K562 (cell line): ENCODE measurements at regions not wholly inside any gene's neighbourhood (a gene's known extent, or its start where the extent isn't known, plus 50 kb on each side); places are given as distances from the start of the nearest gene placed in this dataset.

Experiments
- ATAC-seq: fragments of 200-7000 bp; cut with Tn5 transposase; 3 replicates; pipeline ENCODE4 v1.9.1; 2020; ENCODE audit warnings: moderate library complexity
- BruUV-seq: library from RNA; stranded (reverse); fragments of 400-500 nt; replicated peaks from 2 replicates; lab custom pipeline; 2021; lab: Mats Ljungman, UMichigan
- CTCF ChIA-PET: fragments of 300-600 bp; formaldehyde crosslinking; extraction: SDS; loops from one replicate; lab custom pipeline; 2021; ENCODE audit warnings: low intra/inter-chr PET ratio; lab: Yijun Ruan, JAX
- POLR2A ChIA-PET: fragments of 300-600, 350-650 bp; sonication (Branson Sonifier 250); formaldehyde crosslinking; extraction: SDS; loops from one replicate; lab custom pipeline; 2021; ENCODE audit warnings: antibody characterized with exemption, inconsistent platforms; lab: Yijun Ruan, JAX
- DNase-seq, 4 experiments: peaks; one replicate each; pipeline versions ENCODE4 v3.0.0 to v3.0.0-alpha.2; 2011 to 2018; ENCODE audit warnings: low spot score in 3 of 4, mixed read lengths in 3 of 4; ENCODE audit errors: extremely low read depth in 1 of 4
- FAIRE-seq: peaks from 2 replicates; lab custom pipeline; 2011; peaks lifted over from hg19 to GRCh38; lab: Jason Lieb, UNC
- H2AFZ ChIP-seq: 2 replicates; pipeline ENCODE4 v1.6.0; 2011; ENCODE audit warnings: low read depth, low read length, control low read depth, inconsistent platforms
- H3K27ac ChIP-seq: fragments of 200-600 bp; 3 replicates; pipeline ENCODE4 v1.8.0; 2011; ENCODE audit warnings: low read depth, mild to moderate bottlenecking, control low read depth, inconsistent platforms, low read length, moderate library complexity, mixed read lengths; ENCODE audit errors: extremely low read depth
- H3K27me3 ChIP-seq, 2 experiments: fragments of 300-600 bp in 1 of 2; 2 replicates in 1 of 2; 3 replicates in 1 of 2; pipeline versions ENCODE4 v1.6.0 to v1.8.0; 2011; ENCODE audit warnings: inconsistent platforms in 2 of 2, low read length in 2 of 2, mild to moderate bottlenecking in 1 of 2, mixed read lengths in 1 of 2, moderate library complexity in 1 of 2; ENCODE audit not compliant: control insufficient read depth in 2 of 2, insufficient read depth in 2 of 2
- H3K36me3 ChIP-seq: fragments of 300-600 bp; 3 replicates; pipeline ENCODE4 v1.8.0; 2011; ENCODE audit warnings: mild to moderate bottlenecking, low read length, inconsistent platforms; ENCODE audit not compliant: control insufficient read depth, insufficient read depth
- H3K4me1 ChIP-seq, 2 experiments: fragments of 200-600 bp in 1 of 2; replicated peaks in 1 of 2; 2 replicates in 1 of 2; 3 replicates in 1 of 2; pipeline versions ENCODE4 v1.5.1 to v1.8.0; 2011; ENCODE audit warnings: inconsistent platforms in 2 of 2, low read length in 2 of 2, mild to moderate bottlenecking in 1 of 2, mixed read lengths in 1 of 2, moderate library complexity in 1 of 2; ENCODE audit not compliant: control insufficient read depth in 2 of 2, insufficient read depth in 2 of 2
- H3K4me2 ChIP-seq: 2 replicates; pipeline ENCODE4 v1.6.1; 2011; ENCODE audit warnings: low read length, control low read depth, inconsistent platforms, mixed read lengths; ENCODE audit not compliant: insufficient read depth
- H3K4me3 ChIP-seq: fragments of 200-600 bp; sonication (generic), shearing (Covaris generic); 2 replicates; pipeline ENCODE4 v1.5.1; 2016; ENCODE audit warnings: control low read depth, inconsistent platforms
- H3K79me2 ChIP-seq: fragments of 200-600 bp; 3 replicates; pipeline ENCODE4 v1.8.0; 2011; ENCODE audit warnings: low read length, inconsistent platforms; ENCODE audit not compliant: control insufficient read depth, insufficient read depth
- H3K9ac ChIP-seq, 2 experiments: 2 replicates each; pipeline versions ENCODE4 v1.6.0 to v1.6.1; 2011; ENCODE audit warnings: low read depth in 2 of 2, low read length in 2 of 2, control low read depth in 1 of 2, inconsistent platforms in 1 of 2, mild to moderate bottlenecking in 1 of 2, mixed read lengths in 1 of 2; ENCODE audit not compliant: insufficient read depth in 1 of 2
- H3K9me1 ChIP-seq: one replicate; pipeline ENCODE4 v1.6.0; 2011; ENCODE audit warnings: inconsistent platforms, mild to moderate bottlenecking, low read length, moderate library complexity; ENCODE audit not compliant: control insufficient read depth, insufficient read depth
- H3K9me3 ChIP-seq: replicated peaks from 2 replicates; pipeline ENCODE4 v1.5.1; 2011; ENCODE audit warnings: low read depth, low read length, inconsistent platforms; ENCODE audit not compliant: control insufficient read depth, insufficient read depth
- H4K20me1 ChIP-seq: replicated peaks from 2 replicates; pipeline ENCODE4 v1.6.1; 2011; ENCODE audit warnings: low read length, inconsistent platforms, mixed read lengths; ENCODE audit not compliant: control insufficient read depth, insufficient read depth
- DDX20 ChIP-seq: fragments of 450-650 bp; IDR thresholded peaks from 2 replicates; pipeline ENCODE4 v1.6.1; 2016; ENCODE audit warnings: missing genetic modification characterization, low read depth, mild to moderate bottlenecking, missing compliant biosample characterization, moderate library complexity
- KLF13 ChIP-seq: fragments of 450-650 bp; IDR thresholded peaks from 2 replicates; pipeline ENCODE4 v1.6.1; 2016; ENCODE audit warnings: missing genetic modification characterization, low read depth, mild to moderate bottlenecking, missing compliant biosample characterization, moderate library complexity, borderline replicate concordance
- MCM5 ChIP-seq: fragments of 450-650 bp; IDR thresholded peaks from 2 replicates; pipeline ENCODE4 v1.6.1; 2016; ENCODE audit warnings: low read depth
- NONO ChIP-seq, 2 experiments: fragments of 200-400 bp in 1 of 2; fragments of 450-650 bp in 1 of 2; formaldehyde crosslinking in 1 of 2; IDR thresholded peaks; 2 replicates each; pipeline ENCODE4 v1.6.1; 2017; ENCODE audit warnings: low read depth in 2 of 2, mild to moderate bottlenecking in 2 of 2, moderate library complexity in 2 of 2, low read length in 1 of 2
- SMARCB1 ChIP-seq: IDR thresholded peaks from 2 replicates; pipeline ENCODE4 v1.6.1; 2011; ENCODE audit warnings: improper control_type of control experiment, low read depth; ENCODE audit not compliant: insufficient read length
- SPI1 ChIP-seq: IDR thresholded peaks from 2 replicates; pipeline ENCODE4 v1.6.1; 2011; ENCODE audit warnings: low read depth, low read length, control low read depth, borderline replicate concordance
- STAT5B ChIP-seq: fragments of 250-450 bp; sonication (Bioruptor Pico); IDR thresholded peaks from 2 replicates; pipeline ENCODE4 v1.8.0; 2021; ENCODE audit warnings: mild to moderate bottlenecking, inconsistent platforms
- ZBTB8A ChIP-seq: fragments of 450-650 bp; IDR thresholded peaks from 2 replicates; pipeline ENCODE4 v1.6.1; 2018; ENCODE audit warnings: mild to moderate bottlenecking, moderate library complexity; ENCODE audit not compliant: partially characterized antibody
- ZKSCAN1 ChIP-seq: fragments of 150-350 bp; IDR thresholded peaks from 2 replicates; pipeline ENCODE4 v1.6.1; 2016; ENCODE audit warnings: low read depth, low read length
- WGBS: fragments of 100-300 bp; shearing (Covaris generic); methylation state at CpG from one replicate; pipeline ENCODE4 v1.1.6; 2016; ENCODE audit warnings: low coverage, mixed read lengths; ENCODE audit not compliant: insufficient coverage; ENCODE audit errors: missing lambda C conversion rate; 5-methylcytosine and 5-hydroxymethylcytosine counted together
- in situ Hi-C: fragments of 300-500 bp; cut with MboI; formaldehyde crosslinking; loops from 4 replicates; pipeline ENCODE4 v1.15.0; 2018; ENCODE audit warnings: inconsistent platforms, mixed read lengths
- intact Hi-C: fragments of 100-400 bp; cut with micrococcal nuclease; formaldehyde crosslinking; loops from 2 replicates; pipeline ENCODE4 v1.14.2; 2022
- TF ChIP-seq, protein P1 (sequence below): fragments of 450-650 bp; formaldehyde crosslinking; IDR thresholded peaks from 2 replicates; pipeline ENCODE4 v1.4.0; 2020; ENCODE audit warnings: mild to moderate bottlenecking, moderate library complexity
- TF ChIP-seq, protein P2 (sequence below): fragments of 450-650 bp; formaldehyde crosslinking; IDR thresholded peaks from 2 replicates; pipeline ENCODE4 v1.4.0; 2020; ENCODE audit warnings: mild to moderate bottlenecking, mixed read lengths
- TF ChIP-seq, protein P3 (sequence below): fragments of 250-450 bp; sonication (Bioruptor Pico); IDR thresholded peaks from 2 replicates; pipeline ENCODE4 v1.4.0; 2020

GRCh38 chr2:45288532-45289417, 279.5 kb upstream of the SIX2 start:
- ATAC-seq (no peak), FAIRE-seq (no peak), DNase-seq (no peak)
- no peaks in the 10 kb centered on the region; the same call in 1 of the 2 replicates for H4K20me1 ChIP-seq
- in situ Hi-C loops (no loop called here), intact Hi-C loops (no loop called here)
- no peak overlapping the region for H3K27ac ChIP-seq
- H3K36me3 ChIP-seq, result no peaks in the 10 kb centered on the region
- no TSS peak for BruUV-seq
- WGBS, result 2% methylated on average over 6 of the region's 6 CpGs
- H3K4me3 ChIP-seq, result no peak overlapping the region
- no peaks in the 10 kb centered on the region for H3K79me2 ChIP-seq
- no peak overlapping the region for H3K4me2 ChIP-seq
- no peaks in the 10 kb centered on the region for H3K9me1 ChIP-seq
- no peaks in the 10 kb centered on the region for H3K9me3 ChIP-seq
- ChIA-PET POLR2A (interaction anchor here (0.6 to 0.9 kb wide), 2 partner anchors 44 to 189 kb away, joined by 3 read pairs; no protein-coding TSS in a partner anchor), CTCF (no interaction called here)
- H3K4me1 ChIP-seq, result no peaks in the 10 kb centered on the region
- H2AFZ ChIP-seq, result no peak overlapping the region
- H3K27me3 ChIP-seq, result peaks cover 1 to 5% of the 10 kb centered on the region in 2 experiments; a peak in 3 of 5 replicates
- H3K9ac ChIP-seq, result no peak overlapping the region
- TF ChIP-seq KLF13 (tag) (no peak), SMARCB1 (no peak), MCM5 (no peak), DDX20 (no peak), ZBTB8A (no peak), NONO (IDR thresholded peaks at IDR 0.05; ENCODE audit: low read depth in 2 of 2, low read length in 1 of 2) (no peak), STAT5B (CRISPR knock-in tag) (no peak), SPI1 (no peak), ZKSCAN1 (no peak)
- TF ChIP-seq, protein P1, sequence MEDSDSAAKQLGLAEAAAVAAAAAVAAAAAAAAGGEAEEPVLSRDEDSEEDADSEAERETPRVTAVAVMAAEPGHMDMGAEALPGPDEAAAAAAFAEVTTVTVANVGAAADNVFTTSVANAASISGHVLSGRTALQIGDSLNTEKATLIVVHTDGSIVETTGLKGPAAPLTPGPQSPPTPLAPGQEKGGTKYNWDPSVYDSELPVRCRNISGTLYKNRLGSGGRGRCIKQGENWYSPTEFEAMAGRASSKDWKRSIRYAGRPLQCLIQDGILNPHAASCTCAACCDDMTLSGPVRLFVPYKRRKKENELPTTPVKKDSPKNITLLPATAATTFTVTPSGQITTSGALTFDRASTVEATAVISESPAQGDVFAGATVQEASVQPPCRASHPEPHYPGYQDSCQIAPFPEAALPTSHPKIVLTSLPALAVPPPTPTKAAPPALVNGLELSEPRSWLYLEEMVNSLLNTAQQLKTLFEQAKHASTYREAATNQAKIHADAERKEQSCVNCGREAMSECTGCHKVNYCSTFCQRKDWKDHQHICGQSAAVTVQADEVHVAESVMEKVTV (CRISPR knock-in tag), result no peak
- TF ChIP-seq, protein P2, sequence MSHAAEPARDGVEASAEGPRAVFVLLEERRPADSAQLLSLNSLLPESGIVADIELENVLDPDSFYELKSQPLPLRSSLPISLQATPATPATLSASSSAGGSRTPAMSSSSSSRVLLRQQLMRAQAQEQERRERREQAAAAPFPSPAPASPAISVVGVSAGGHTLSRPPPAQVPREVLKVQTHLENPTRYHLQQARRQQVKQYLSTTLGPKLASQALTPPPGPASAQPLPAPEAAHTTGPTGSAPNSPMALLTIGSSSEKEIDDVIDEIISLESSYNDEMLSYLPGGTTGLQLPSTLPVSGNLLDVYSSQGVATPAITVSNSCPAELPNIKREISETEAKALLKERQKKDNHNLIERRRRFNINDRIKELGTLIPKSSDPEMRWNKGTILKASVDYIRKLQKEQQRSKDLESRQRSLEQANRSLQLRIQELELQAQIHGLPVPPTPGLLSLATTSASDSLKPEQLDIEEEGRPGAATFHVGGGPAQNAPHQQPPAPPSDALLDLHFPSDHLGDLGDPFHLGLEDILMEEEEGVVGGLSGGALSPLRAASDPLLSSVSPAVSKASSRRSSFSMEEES (CRISPR knock-in tag), result no peak
- TF ChIP-seq, protein P3, sequence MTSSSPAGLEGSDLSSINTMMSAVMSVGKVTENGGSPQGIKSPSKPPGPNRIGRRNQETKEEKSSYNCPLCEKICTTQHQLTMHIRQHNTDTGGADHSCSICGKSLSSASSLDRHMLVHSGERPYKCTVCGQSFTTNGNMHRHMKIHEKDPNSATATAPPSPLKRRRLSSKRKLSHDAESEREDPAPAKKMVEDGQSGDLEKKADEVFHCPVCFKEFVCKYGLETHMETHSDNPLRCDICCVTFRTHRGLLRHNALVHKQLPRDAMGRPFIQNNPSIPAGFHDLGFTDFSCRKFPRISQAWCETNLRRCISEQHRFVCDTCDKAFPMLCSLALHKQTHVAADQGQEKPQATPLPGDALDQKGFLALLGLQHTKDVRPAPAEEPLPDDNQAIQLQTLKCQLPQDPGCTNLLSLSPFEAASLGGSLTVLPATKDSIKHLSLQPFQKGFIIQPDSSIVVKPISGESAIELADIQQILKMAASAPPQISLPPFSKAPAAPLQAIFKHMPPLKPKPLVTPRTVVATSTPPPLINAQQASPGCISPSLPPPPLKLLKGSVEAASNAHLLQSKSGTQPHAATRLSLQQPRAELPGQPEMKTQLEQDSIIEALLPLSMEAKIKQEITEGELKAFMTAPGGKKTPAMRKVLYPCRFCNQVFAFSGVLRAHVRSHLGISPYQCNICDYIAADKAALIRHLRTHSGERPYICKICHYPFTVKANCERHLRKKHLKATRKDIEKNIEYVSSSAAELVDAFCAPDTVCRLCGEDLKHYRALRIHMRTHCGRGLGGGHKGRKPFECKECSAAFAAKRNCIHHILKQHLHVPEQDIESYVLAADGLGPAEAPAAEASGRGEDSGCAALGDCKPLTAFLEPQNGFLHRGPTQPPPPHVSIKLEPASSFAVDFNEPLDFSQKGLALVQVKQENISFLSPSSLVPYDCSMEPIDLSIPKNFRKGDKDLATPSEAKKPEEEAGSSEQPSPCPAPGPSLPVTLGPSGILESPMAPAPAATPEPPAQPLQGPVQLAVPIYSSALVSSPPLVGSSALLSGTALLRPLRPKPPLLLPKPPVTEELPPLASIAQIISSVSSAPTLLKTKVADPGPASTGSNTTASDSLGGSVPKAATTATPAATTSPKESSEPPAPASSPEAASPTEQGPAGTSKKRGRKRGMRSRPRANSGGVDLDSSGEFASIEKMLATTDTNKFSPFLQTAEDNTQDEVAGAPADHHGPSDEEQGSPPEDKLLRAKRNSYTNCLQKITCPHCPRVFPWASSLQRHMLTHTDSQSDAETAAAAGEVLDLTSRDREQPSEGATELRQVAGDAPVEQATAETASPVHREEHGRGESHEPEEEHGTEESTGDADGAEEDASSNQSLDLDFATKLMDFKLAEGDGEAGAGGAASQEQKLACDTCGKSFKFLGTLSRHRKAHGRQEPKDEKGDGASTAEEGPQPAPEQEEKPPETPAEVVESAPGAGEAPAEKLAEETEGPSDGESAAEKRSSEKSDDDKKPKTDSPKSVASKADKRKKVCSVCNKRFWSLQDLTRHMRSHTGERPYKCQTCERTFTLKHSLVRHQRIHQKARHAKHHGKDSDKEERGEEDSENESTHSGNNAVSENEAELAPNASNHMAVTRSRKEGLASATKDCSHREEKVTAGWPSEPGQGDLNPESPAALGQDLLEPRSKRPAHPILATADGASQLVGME, result no peak
